Hematopoietic multipotent progenitor cell treated with erythropoietin and hydrocortisone succinate and interleukin-3 and kit ligand, for 15 days (in vitro differentiated cells): ENCODE measurements at regions not wholly inside any gene's neighbourhood (a gene's known extent, or its start where the extent isn't known, plus 50 kb on each side); places are given as distances from the start of the nearest gene placed in this dataset.

ENCODE experiments used
- DNase-seq: peaks from one replicate; pipeline ENCODE4 v3.0.0-alpha.2; 2015; ENCODE audit warnings: low spot score

DNA sequence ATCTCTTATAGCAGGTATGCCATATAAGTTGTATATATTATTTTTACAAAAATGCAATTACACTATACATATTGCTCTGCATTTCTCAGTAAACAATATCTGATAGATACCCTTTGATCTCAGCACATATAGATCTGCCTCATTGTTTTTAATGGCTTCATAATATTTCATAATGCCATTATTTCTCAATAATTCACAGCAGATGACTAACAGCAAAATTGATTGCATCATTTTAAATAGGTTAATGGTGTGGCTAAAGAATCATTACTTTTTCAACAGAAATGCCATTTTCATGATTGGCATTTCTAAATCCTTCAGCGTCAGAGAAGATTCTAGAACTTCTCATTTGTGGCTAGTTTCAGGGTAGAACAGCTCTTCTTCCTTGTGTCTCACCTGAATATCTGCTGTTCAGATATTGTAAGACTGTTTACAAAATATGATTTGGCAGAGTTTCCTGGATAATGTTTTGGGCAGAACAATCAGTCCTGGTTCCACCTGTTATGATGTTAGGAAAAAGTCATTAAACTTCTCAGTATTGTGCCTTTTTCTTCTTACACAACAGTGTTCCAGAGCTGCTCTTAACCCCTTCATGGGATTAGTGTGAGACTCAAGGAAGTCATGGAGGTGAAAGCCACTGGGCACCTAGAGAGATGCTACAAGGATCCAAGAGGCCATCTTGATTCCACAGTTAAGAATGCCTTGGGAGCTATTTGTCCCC lies 397.6 kb upstream of the THBS1 start:
- DNase-seq: no peak

- DNase-seq: no peak
Measured at GRCh38 chr15:39184701-39185390, 396.0 kb upstream of the THBS1 start.

- no peak for DNase-seq
Measured at GRCh38 chr15:39188314-39188713, 392.6 kb upstream of the THBS1 start.

DNA sequence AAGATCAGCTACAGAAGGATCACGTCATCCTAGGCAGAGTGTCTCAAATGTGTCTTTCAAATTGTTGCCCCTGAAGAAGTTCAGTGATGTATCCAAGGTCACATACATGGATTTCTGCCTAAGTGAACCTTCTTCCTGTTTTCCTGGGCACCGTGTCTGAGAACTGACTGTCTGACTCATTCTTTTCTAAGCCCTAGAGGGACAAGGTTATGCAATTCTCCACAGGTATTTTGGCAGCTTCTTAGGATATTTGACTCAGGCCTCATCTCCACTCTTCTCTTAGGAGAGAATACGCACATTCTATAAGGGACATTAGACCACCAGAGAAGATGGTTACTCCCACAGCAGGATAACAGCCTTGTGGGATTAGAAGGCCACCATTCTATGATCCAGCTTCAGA lies 391.9 kb upstream of the THBS1 start:
- no peak for DNase-seq

- DNase-seq: no peak
Measured at GRCh38 chr15:39191871-39192291, 389.0 kb upstream of the THBS1 start.

GRCh38 chr15:39192351-39192750 lies 388.5 kb upstream of the THBS1 start:
- DNase-seq: no peak

- no peak for DNase-seq
Measured at GRCh38 chr15:39192979-39193560, 387.8 kb upstream of the THBS1 start.

DNA sequence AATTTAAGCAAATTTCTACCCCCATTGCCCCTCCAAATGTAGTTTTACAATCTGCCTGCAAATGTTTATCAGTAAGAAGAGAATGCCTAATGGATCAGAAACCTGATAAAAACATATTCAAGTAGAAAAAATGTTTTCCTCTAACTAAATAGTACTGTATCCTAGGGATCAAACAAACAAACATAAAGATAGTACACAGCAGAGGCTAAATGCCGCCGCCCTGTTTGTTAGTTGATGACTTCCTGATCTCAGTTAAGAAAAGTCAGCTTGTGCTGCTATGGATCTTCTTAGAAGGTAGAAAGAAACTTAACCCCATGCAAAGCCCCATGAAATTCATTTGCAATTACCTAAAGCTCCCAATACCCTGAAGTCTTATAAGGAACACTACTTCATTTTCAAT lies 387.3 kb upstream of the THBS1 start:
- DNase-seq: no peak

GRCh38 chr15:39194106-39194830 lies 386.6 kb upstream of the THBS1 start:
- DNase-seq: no peak

- no peak for DNase-seq
Measured at GRCh38 chr15:39195961-39196486, 384.9 kb upstream of the THBS1 start.

- no peak for DNase-seq
Measured at GRCh38 chr15:39198044-39199000, 382.6 kb upstream of the THBS1 start.

- no peak for DNase-seq
Measured at GRCh38 chr15:39199076-39199475, 381.8 kb upstream of the THBS1 start.

GRCh38 chr15:39200586-39200985 lies 380.3 kb upstream of the THBS1 start:
- DNase-seq: no peak

GRCh38 chr15:39202641-39203040 lies 378.2 kb upstream of the THBS1 start:
- no peak for DNase-seq

DNA sequence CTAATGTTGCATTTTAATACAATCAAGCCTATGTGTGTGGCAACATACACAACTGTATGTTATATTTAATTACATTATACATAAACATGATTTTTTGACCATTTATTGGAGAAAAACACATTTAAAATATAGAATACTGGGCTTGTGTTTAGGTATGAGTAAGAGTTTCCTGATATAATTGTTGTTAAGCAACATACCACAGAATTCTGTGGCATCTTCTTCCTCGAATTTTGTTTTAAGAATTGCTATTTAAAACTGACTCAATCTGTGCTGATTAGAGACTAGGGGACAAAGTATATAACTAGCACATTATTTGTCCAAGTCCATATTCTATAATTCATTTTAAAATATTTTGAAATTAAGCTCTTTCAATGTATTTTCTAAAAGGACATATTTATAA lies 376.8 kb upstream of the THBS1 start:
- no peak for DNase-seq

GRCh38 chr15:39205081-39205480 lies 375.8 kb upstream of the THBS1 start:
- no peak for DNase-seq

GRCh38 chr15:39205506-39206371 lies 375.1 kb upstream of the THBS1 start:
- no peak for DNase-seq

DNA sequence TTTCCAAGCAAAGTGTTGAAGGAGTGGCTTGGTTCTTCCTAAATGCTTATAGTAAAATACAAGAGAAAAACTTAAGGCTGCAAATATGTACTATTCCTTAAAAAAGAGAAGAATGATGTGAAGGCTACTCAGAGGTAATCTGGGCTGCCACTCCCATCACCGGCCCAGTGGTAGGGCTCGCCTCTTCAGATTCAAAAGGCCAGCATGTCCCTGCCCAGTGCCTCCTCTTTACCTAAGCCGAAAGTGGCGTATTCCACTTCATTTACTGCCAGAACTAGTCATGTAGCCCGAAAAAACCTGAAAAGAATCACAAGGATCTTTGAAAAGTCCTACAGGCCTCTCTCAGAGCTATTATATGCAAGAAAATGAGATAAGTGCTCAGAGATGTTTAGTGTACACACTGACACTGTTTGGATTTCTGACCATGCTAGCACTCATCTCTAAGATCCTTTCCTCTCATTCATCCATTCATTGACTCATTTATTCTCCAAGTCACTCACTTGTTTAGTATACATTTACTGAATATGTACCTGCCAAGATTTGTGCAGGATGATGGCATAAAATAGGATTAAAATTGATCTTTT lies 373.3 kb upstream of the THBS1 start:
- DNase-seq: no peak

GRCh38 chr15:39208187-39208586 lies 372.7 kb upstream of the THBS1 start:
- DNase-seq: no peak
